DOHH2 (cell line): ENCODE measurements at regions not wholly inside any gene's neighbourhood (a gene's known extent, or its start where the extent isn't known, plus 50 kb on each side); places are given as distances from the start of the nearest gene placed in this dataset.

Experiments used
- H3F3A ChIP-seq: fragments of 200-600 bp; sonication (generic), shearing (Covaris generic); 2 replicates; pipeline ENCODE4 v1.6.0; 2016; ENCODE audit warnings: antibody characterized with exemption, mild to moderate bottlenecking; ENCODE audit not compliant: control insufficient read depth, insufficient read depth
- H3K27ac ChIP-seq: fragments of 200-600 bp; sonication (generic); 2 replicates; pipeline ENCODE4 v1.5.1; 2014; ENCODE audit warnings: low read depth, mild to moderate bottlenecking, low read length, moderate library complexity
- H3K27me3 ChIP-seq: fragments of 200-600 bp; sonication (generic); 2 replicates; pipeline ENCODE4 v1.6.1; 2014; ENCODE audit warnings: mild to moderate bottlenecking, low read length, mixed read lengths; ENCODE audit not compliant: control insufficient read depth
- H3K36me3 ChIP-seq: fragments of 200-600 bp; sonication (generic); 2 replicates; pipeline ENCODE4 v1.6.1; 2014; ENCODE audit warnings: mild to moderate bottlenecking, low read length, moderate library complexity, mixed read lengths; ENCODE audit not compliant: control insufficient read depth
- H3K4me1 ChIP-seq: fragments of 200-600 bp; sonication (generic); 2 replicates; pipeline ENCODE4 v1.6.1; 2014; ENCODE audit warnings: mild to moderate bottlenecking, low read length, mixed read lengths; ENCODE audit not compliant: control insufficient read depth
- H3K4me2 ChIP-seq: fragments of 200-600 bp; sonication (generic); 2 replicates; pipeline ENCODE4 v1.6.0; 2014; ENCODE audit warnings: mild to moderate bottlenecking, low read length, moderate library complexity
- H3K4me3 ChIP-seq: fragments of 200-600 bp; sonication (generic); 2 replicates; pipeline ENCODE4 v1.5.1; 2014; ENCODE audit warnings: mild to moderate bottlenecking, low read length, mixed read lengths
- H3K79me2 ChIP-seq: fragments of 200-600 bp; sonication (generic); 2 replicates; pipeline ENCODE4 v1.6.1; 2014; ENCODE audit warnings: mild to moderate bottlenecking, low read length, mixed read lengths; ENCODE audit not compliant: control insufficient read depth
- H3K9me2 ChIP-seq: fragments of 200-600 bp; sonication (generic); replicated peaks from 2 replicates; pipeline ENCODE4 v1.6.1; 2014; ENCODE audit warnings: mild to moderate bottlenecking, low read length, mixed read lengths; ENCODE audit not compliant: control insufficient read depth
- H3K9me3 ChIP-seq: fragments of 200-600 bp; sonication (generic); 2 replicates; pipeline ENCODE4 v1.6.1; 2014; ENCODE audit warnings: antibody characterized with exemption, low read length, mixed read lengths; ENCODE audit not compliant: control insufficient read depth, insufficient read depth
- H4K20me1 ChIP-seq: fragments of 200-600 bp; sonication (generic); 2 replicates; pipeline ENCODE4 v1.6.0; 2014; ENCODE audit warnings: low read depth, mild to moderate bottlenecking, antibody characterized with exemption, low read length, moderate library complexity; ENCODE audit not compliant: control insufficient read depth, insufficient read depth
- EZH2phosphoT487 ChIP-seq: fragments of 200-600 bp; sonication (generic); IDR thresholded peaks from 2 replicates; pipeline ENCODE4 v1.6.1; 2017; ENCODE audit warnings: borderline replicate concordance, mild to moderate bottlenecking, antibody characterized with exemption, low read length, moderate library complexity, mixed read lengths
- TF ChIP-seq, protein P1 (sequence below): fragments of 200-600 bp; sonication (generic); IDR thresholded peaks from one replicate; pipeline ENCODE4 v1.5.1; 2014; ENCODE audit warnings: antibody characterized with exemption, mild to moderate bottlenecking, low read depth, low read length; ENCODE audit not compliant: poor library complexity, severe bottlenecking

DNA sequence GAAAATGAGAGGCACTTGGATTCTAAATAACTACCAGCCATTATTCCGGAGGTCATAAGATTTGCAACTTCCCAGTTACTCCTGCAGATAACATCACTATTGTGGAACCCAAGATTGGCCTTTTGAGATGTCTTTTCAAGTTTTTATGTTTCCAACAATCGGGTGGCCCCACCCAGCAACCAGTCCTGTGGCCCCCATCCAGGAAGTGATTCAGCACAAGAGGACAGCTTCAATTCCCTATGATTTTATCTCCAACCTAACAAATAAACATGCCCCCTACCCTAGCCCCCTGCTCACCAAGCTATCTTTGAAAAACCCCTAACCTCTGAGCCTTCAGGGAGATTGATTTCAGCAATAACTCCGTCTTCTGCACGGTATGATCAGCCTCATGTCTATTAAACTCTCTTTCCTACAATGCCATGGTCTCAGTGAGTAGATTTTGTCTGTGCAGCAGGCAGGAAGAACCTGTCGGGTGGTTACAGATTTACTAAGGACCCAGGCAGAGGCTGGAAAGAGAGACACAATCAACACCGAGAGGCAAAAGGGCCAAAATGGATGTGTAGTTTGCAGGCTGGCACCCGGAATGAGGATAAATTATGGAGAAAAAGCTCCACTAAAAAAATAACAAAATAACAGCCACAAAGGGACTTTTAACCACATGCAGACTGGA is 83.9 kb upstream of the UNC5B start:
- Histone ChIP-seq H3K27ac (no peak overlapping the region), H3K79me2 (no peaks in the 10 kb centered on the region), H3F3A (no peaks in the 10 kb centered on the region), H3K27me3 (peaks cover 3% of the 10 kb centered on the region; the same call in 1 of the 2 replicates), H3K4me2 (no peak overlapping the region), H3K4me1 (no peaks in the 10 kb centered on the region), H3K4me3 (no peak overlapping the region), H3K9me3 (no peaks in the 10 kb centered on the region), H3K36me3 (no peaks in the 10 kb centered on the region), H3K9me2 (no peaks in the 10 kb centered on the region), H4K20me1 (no peaks in the 10 kb centered on the region)
- TF ChIP-seq, protein P1, sequence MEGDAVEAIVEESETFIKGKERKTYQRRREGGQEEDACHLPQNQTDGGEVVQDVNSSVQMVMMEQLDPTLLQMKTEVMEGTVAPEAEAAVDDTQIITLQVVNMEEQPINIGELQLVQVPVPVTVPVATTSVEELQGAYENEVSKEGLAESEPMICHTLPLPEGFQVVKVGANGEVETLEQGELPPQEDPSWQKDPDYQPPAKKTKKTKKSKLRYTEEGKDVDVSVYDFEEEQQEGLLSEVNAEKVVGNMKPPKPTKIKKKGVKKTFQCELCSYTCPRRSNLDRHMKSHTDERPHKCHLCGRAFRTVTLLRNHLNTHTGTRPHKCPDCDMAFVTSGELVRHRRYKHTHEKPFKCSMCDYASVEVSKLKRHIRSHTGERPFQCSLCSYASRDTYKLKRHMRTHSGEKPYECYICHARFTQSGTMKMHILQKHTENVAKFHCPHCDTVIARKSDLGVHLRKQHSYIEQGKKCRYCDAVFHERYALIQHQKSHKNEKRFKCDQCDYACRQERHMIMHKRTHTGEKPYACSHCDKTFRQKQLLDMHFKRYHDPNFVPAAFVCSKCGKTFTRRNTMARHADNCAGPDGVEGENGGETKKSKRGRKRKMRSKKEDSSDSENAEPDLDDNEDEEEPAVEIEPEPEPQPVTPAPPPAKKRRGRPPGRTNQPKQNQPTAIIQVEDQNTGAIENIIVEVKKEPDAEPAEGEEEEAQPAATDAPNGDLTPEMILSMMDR: no peak
- no peak for TF ChIP-seq EZH2phosphoT487

DNA sequence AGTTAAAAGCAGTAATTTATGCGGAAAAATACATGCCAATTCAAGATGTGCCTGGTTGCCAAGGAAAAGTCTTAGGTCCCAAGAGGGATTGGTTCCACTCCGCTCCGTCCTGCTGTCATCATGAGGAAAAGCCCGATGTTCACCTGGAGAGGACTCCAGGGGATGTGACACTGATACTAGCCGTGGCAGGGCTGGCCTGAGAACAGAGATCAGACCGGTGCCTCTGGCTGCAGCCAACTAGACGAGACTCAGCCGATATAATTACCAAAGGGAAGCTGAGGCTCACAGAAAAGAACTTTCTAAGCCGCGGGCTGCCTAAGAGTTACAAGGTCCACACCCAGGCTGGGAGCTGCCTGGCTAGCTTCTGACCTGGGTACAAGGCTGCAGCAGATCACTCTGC is 81.3 kb upstream of the UNC5B start:
- TF ChIP-seq, protein P1: no peak
- no peak for TF ChIP-seq EZH2phosphoT487
- Histone ChIP-seq H3K4me1 (no peaks in the 10 kb centered on the region), H3K4me3 (no peak overlapping the region), H3F3A (no peaks in the 10 kb centered on the region), H3K27ac (no peak overlapping the region), H3K9me2 (no peaks in the 10 kb centered on the region), H3K4me2 (no peak overlapping the region), H3K79me2 (no peaks in the 10 kb centered on the region), H3K27me3 (peaks cover 3% of the 10 kb centered on the region; the same call in 1 of the 2 replicates), H3K36me3 (no peaks in the 10 kb centered on the region), H4K20me1 (no peaks in the 10 kb centered on the region), H3K9me3 (no peaks in the 10 kb centered on the region)

DNA sequence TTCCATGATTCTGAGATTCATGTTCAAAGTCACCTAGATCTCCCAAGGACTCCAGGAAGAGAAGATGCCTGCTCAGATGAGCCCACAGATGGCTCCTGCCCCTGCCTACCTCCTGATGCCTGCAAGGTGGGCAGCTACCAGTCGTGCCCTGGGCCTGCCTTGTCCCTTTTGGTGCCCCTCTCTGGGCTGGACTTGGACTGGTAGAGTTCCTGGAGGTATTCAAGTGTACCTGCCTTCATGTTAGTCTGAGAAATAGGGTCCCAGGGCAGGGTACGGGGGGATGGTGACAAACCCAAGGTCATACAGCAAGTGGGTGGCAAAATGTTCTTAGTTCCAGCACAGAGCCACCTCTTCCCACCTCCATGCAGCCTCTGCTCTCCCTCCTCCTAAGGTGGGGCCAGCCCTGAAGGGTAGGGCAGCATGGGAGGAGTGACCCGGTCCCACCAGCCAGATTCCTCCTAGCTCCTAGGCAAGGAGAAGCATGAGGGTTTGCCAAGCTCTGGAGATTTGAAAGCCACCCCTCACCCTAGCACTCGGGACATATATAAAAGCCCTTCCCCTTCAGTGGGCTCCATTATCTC is 80.8 kb upstream of the UNC5B start:
- no peaks in the 10 kb centered on the region for H3F3A ChIP-seq
- no peaks in the 10 kb centered on the region for H3K9me2 ChIP-seq
- H3K9me3 ChIP-seq: no peaks in the 10 kb centered on the region
- TF ChIP-seq, protein P1: no peak
- no peak for TF ChIP-seq EZH2phosphoT487
- H3K4me2 ChIP-seq: no peak overlapping the region
- H3K27me3 ChIP-seq: peaks cover 3% of the 10 kb centered on the region; the same call in 1 of the 2 replicates
- no peaks in the 10 kb centered on the region for H3K4me1 ChIP-seq
- H3K4me3 ChIP-seq: no peak overlapping the region
- no peaks in the 10 kb centered on the region for H4K20me1 ChIP-seq
- H3K79me2 ChIP-seq: no peaks in the 10 kb centered on the region
- H3K27ac ChIP-seq: no peak overlapping the region
- no peaks in the 10 kb centered on the region for H3K36me3 ChIP-seq
